Iris pigment epithelial cell (primary cell): ENCODE measurements at regions not wholly inside any gene's neighbourhood (a gene's known extent, or its start where the extent isn't known, plus 50 kb on each side); places are given as distances from the start of the nearest gene placed in this dataset.

Experiments
- DNase-seq: peaks from one replicate; pipeline ENCODE4 v3.0.0-alpha.2; 2011; ENCODE audit warnings: low read depth

DNA sequence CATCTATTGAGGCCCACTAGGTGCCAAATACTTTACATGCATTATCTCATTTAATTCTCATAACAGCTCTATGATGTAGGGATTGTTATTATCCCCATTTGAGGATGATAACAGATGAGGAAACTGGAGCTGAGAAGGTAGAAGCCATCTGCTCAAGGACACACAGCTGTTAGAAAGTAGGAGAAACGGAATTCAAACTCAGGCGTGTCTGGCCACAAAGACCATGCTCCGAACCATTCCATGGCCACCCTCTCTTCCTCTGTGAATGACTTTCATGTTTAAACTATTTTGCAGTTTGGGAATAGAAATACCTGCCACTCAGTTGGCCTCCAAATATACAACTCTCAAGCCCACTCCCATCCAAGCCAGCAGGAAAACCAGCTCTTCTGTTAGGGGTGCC, 87.6 kb upstream of the ANKRD55 start:
- no peak for DNase-seq

DNA sequence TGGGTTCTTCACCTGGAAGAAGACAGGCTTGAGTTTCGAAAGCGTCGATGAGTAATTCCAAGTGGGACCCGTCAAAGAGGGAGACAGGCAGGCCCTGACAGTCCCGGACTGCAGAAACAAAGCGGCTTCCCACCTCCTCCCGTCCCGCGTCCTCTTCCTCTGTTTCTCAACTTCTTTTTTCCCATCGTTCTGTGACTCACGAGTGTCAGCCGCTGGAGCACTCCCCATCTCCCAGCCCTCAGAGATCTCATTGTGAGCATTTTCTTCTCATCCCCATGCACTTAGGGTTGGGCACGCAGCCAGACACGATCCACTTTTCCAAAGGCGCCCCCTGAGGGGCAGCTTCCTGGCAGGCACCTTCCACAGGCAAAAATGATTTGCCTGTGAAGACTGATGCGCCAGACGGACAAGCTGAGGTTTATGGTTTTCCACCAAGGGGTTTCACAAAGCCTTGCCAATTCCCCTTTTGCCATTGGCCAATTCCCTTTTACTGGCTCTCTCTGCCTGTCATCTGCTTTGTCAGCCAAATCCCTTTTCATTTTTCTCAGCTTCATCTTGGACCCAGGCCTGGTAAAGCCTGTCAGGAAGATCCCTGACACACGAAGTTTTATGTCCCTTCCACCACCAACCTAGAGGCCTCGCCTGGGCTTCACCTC, 86.5 kb upstream of the ANKRD55 start:
- DNase-seq: peak; percentile 53

DNA sequence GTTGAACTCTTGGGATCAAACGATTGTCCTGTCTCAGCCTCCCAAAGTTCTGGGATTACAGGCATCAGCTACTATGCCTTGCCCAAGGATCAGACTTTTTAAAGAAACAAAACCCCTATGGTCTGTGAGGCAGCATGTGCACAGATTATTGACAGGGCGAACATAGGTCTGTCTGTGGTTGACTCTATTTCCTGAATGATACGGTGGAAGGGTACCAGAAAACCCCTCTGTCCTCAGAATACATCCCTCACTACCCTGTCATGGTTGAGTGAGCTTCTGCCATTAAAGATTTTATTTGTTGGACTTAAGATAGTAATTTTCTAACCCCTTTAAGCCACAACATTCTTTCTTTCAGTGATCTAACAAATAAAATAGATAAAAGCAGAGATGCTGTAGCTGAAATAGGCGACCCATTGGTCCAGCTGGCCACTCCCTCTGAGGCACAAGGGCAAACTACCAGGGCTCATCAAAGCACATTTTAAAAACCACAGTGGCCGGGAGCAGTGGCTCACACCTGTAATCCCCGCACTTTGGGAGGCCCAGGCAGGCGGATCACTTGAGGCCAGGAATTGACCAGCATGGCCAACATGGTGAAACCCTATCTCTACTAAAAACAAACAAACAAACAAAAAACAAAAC, 84.9 kb upstream of the ANKRD55 start:
- no peak for DNase-seq

DNA sequence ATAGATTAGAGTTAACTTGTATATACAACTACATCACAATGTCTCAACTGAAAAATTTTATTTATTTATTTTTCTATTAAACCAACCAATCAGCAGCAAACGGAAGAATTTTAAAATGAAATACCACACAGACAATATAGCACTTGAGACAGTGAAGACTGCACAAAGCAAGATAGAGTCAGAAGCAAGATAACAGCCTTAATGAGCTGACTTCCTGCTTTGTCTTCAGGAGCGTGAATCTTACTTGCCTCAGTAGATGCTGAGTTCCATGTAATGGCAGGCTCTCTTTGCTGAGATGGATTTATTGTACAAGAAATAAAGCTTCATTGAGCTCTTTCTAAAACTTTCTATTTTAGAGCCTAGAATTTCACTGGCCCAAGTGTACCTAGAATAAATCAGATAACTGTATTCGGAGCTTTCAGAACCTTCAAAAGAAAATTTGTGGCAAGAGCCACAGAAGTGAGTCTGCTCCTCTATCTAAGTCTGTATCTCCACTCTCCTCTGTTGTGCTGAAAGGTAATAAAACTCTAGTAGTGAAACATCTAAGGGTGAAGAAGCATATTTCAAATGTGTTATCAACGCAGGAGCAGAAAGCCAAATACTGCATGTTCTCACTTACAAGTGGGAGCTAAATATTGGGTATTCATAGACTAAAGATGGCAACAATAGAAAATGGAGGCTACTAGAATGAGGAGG, 83.3 kb upstream of the ANKRD55 start:
- no peak for DNase-seq

DNA sequence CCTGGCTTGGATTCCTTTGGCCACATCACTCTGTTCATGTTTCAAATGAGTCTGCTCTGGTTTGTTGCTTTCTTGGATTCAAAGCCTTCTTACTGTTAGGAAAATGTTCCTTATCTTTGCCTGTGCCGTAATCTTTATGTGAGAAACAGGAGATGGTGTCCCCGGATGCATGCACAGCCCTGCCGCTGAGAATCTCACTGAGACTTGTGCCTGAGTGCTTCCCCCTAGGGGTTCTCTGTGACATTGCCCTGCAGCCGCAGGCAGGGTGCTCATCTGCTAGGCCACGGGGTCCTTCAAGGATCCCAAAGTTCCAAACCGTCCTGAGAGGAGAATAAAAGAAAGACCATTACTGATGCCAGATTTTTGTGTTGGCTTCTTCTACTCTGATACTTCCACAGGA, 81.4 kb upstream of the ANKRD55 start:
- no peak for DNase-seq

DNA sequence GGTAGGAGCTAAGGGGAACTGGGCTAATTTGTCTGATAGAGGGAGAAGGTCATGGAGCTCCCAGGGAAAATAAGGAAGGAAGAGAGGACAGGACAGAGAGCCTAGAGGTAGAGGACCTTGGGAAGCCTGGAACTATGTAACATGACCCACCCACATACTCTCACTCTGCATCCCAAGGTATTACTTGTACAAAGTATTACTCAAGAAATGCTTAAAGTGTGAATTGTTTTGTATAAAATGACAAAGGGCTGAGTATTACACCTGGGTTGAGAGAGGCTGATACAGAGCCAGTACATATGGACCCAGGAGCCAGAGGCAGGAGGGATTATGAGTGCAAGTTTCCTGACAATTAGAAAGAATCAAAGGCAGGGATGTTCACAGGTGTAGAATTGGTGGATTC, 80.5 kb upstream of the ANKRD55 start:
- no peak for DNase-seq

DNA sequence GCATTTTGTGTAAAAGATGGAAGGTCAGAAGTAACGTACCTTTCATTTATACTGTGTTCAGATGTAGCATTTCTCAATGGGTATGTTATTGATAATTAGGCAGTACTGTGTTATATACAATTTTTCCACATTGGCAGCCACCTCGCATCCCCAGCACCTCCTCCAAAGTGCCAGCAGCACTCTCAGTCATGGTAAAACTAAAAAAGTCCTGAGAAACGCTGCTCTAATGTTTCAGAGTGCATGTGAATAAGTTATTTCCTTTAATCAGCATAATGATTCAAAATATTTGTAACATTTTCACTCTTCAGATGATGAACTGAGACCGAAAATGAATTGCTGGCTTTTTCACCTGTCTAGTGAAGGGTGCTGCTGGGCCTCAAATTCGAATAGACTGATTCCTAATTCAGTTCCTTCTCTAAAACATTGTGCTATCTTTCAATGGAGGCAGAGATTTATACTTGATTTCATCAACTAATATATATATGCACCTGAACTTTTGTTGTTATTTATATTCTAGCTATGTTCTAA, 79.9 kb upstream of the ANKRD55 start:
- no peak for DNase-seq

DNA sequence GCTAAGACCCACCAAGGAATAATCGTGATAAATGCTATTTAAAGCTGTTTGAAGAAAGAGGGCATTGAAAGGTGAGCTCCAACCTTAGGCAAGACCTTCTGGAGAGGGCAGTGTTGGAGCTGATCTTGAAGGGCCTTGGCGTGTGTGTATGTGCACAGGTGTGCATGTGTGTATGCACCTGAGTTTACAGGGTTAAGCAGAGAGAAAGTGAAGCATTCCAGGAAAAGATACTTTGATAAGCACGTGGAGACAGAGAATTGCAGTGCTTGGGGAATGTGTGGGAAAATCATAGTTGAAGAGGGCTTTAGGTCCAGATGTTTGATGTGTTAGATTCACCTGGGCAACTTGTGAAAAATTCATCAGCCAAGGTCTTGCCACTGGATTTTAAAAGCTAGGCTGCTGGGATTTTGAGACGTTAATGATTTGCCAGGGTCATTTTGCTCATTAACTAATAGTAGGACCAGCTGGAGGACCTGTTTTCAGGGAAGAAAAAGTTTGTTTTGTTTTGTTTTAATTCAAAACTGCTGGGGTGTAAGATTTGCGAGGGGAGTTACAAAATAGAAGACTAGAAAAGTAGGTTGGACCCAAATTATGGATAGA, 78.3 kb upstream of the ANKRD55 start:
- no peak for DNase-seq

DNA sequence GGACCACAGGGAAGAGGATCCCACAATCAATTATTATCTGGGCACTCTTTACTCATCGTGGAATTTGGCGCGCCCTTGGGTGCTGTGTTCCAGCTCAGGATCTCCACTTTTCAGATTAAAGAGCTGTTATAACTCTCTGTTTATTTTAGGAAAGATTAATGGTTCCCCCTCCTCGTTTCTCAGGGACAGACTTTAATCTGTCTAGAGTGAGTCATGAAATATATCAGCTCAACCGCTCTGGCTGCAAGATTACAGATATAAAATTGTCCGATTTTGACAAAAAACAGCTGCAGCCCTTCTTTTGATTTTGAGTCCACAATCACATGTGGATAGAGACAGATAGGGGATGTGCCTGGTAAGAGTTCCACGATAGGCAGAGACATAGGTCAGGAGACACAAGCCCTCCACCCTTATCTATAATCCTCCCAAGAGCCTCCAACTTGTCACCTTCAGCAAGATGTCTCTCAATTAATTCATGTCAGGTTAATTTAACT, 77.6 kb upstream of the ANKRD55 start:
- peak; percentile 37 for DNase-seq

DNA sequence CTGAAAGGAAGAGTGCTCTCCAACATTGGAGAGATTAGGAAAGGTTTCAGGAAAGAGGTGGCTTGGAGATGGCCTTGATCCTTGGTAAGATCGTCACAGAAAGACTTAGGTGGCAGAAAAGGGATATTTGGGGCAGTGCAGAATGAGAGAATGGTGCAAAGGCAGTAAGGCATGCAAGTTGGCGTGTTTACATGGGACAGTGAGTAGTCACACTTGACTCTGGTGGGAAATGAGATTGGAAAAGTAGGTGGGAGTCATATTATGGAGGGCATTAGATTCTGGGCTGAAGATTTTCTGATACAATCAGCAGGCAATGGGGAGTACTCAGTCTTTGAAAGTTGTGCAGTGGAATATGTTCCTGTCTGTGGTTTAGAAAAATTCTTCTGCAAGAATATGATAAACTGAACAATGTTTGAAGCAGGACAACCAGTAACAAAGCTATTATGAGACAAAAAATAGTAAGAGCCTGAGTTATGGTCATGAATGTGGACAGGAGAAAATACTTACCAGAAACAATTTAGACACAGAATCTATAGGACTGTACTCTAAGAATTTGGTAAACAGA, 76.2 kb upstream of the ANKRD55 start:
- DNase-seq: peak; percentile 40

DNA sequence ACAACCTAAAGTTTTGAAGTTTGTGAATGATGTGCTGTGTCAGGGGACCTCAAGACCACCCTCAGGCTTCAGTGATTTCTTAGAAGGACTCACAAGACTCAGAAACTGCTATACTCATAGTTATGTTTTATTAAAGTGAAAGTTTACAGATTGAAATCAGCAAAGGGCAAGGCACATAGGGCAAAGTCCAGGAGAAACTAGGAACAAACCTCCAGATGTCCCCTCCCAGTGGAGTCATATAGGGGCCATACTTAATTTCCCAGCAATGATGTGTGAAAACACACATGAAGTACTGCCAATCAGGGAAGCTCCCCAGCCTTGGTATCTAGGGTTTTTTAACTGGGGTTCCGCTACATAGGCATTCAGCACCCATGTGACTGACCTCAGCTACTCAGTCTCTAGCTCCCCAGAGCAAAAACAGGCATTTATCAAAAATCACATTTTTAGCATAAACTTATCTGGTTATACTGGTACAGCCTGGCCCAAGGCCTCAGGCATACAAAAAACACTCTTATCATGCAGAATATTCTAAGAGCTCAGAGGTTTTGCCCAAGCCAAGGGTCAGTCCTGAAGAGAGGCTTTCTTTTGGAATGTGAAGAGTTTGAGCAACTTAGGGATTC, 74.7 kb upstream of the ANKRD55 start:
- no peak for DNase-seq

DNA sequence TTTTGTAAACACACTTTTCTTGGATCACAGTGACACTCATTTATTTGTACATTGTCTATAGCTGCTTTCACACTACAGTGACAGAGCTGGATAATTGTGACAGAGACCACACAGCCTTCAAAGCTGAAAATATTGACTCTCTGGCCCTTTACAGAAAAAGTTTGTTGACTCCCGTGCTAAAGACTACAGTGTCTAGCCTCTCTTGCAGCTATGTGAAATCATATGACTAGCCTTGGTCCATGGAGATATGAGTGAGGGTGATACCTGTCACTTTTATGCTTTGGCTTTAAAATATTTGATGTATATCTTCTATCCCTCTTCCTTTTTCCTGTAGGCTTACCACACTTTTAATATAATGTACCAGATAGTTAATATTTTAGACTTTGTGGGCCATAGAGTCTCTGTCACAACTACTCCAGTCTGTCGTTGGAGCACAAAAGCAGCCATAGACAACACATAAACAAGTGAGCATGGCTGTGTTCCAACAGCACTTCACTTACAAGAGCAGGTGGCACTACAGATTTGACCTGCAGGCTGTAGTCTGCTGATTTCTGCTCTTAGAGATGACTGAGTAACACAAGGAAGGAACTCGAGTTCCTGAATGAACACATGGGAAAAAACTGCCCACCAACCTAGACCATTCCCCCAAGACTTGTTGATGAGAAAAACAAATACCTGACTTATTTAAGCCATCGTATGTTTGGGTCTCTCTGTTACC, 73.5 kb upstream of the ANKRD55 start:
- no peak for DNase-seq

DNA sequence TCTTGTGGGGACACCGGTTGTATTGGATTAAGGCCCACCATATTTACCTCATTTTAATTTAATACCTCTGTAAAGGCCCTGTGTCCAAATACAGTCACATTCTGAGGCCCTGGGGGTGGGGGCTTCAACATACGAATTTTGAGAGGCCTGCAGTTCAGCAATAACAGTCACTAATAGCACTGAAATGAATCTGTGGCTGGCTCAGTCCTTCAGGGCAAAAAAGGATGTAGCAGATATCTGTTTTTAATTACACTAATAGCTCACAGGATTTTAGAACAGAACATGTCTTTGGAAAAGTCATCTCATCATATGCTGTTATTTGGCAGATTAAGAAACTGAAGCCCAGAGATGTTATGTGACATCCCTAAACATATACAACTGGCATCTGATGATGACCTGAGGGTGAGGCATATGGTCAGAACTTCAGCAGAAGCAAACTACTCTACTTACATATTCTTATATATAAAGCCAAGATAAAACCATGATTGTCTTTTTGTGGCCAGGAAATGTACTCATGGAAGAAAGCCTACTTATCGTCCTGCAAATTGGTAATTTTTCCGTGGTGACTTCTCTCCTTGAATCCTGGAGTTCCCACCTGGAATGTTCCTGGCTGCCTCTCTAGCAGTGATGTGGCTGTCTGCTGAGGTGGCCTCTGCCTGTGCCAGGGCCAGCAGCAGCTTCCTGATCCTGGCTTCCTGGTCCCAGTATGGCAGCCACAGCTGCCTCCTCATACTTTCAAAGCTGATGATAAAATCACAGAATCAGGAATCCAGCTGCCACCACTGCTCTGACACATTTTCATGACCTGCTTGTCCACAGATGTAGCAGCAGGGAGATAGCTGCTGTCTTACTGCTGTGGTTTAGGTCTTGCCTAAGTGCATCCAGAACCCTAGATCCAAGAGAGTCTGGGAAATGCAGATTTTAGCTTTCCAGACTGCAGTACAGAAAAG, 72.1 kb upstream of the ANKRD55 start:
- no peak for DNase-seq

DNA sequence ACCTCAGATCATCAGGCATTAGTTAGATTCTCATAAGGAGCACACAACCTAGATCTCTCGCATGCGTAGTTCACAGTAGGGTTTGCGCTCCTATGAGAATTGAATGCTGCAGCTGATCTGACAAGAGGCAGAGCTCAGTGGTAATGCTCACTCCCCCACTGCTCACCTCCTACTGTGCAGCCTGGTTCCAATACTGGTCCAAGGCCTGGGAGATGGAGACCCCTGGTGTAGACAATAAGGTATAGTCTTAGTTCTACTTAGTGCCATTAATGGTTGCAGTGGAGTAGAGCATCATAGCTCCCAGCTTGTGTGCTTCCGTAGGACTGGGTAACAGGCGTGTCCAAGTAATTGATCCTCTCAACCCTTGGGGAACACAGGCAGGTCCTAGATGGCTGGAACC, 70.4 kb upstream of the ANKRD55 start:
- DNase-seq: no peak

DNA sequence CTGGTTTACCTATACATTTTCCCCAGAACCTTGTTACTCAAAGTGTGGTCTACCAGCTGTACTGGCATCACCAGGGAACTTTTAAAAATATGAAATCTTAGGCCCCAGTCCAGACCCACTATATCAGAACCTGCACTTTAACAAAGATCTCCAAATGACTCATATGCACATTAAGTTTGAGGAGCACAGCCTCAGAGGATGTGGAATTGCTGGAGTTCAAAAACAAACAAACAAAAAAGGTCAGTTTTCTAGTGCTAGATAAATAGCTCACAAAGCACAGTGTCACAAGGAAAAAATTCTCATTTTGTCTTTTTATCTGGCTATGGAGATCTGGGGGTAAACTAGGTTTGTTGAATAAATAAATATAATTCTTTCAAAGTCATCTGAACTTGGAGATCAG, 68.9 kb upstream of the ANKRD55 start:
- peak; percentile 36 for DNase-seq

DNA sequence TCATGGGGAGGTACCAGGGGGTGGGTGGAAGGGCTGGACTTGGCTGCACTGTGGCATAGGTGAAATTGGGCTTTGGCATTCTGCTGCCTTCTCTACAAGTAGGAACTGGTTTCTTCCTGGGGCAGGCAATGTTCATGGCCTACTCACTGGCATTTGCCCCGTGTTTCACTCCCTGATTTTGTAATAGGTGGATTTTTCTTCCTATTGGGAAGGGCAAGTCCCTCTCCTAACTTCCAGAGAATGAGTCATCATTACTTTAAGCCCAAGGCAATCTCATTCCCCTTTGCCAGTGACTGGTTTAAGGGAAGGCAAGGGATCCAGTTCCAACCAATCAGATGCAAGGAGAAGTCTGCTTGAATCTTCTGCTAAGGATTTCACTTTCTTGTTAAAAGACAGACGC, 67.9 kb upstream of the ANKRD55 start:
- DNase-seq: no peak

DNA sequence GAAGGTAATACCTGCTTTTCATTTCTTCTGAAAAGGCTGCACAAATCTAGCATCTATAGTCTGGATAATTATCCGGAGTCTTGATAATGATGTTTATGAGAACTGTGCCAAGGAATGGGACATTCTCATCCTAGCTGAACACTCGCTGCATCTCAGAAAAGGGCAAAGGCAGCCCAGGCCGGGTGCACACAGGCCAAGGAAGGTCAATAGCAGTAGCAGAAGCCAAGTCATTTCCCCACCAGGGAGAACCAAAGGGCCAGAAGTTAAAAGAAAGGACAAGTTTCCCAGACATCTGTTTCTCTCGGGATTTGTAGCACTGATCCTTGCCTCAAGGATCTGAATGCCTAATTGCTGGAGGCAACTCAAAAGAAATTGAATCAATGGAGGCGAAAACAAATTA, 66.1 kb upstream of the ANKRD55 start:
- DNase-seq: no peak

DNA sequence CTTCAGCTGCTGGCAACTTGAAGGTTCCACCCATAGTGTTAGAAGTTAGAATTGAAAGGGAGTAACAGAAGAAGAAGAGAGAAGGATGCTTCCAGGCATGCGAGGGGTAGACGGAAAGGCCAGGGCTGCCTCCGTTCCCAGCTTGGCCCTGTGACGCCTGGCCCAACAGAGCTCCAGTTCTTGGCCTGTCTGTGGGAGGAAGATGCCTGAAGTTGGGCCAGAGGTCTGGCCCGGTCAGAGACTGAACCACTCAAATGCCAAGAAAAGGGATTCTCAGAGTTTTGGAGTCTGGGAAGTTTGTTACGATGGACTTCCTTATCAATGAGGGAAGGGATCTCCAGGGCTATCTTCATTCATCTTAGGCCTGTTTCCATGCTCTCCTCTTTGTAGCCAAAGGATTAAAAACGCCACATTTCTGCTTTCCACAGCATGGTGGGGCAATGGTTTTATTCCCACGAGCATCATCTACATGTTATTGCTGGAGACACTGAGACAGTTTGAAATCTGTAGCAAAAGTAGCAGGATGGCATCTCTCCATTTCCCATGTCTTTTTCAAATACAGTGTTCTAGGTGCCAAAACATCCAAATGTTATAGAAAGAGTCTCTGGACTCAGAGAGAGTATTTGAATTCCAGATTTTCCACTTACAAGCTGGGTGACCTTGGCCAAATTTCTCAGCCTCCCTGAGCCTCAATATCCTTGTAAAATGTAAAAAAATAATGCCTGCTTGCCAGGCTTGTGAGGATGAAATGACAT, 65.4 kb upstream of the ANKRD55 start:
- DNase-seq: no peak

DNA sequence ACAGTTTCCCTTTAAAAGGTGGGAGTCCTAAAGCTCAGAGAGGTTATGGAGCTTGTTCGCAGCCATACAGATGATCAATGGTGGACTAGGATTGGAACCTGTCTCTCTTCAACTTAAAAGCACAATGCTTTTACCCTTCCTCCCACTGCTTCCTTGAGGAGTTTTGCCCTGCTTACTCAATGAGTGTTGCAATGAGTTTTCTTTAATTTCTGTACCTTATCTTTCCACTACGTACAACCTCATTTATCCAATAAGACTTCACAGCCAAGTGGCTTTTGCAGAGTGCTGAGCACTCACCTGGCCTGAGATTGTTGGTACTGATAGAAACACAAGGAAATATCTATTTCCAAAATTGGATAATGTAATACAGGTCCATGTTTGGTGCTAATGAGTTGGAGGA, 64.7 kb upstream of the ANKRD55 start:
- DNase-seq: no peak
